Midbrain (tissue), 1 donor: ENCODE measurements at regions not wholly inside any gene's neighbourhood (a gene's known extent, or its start where the extent isn't known, plus 50 kb on each side); places are given as distances from the start of the nearest gene placed in this dataset.

Experiments
- DNase-seq: peaks from one replicate; lab custom pipeline; 2025; lab: John Stamatoyannopoulos, UW

- no peak for DNase-seq
Observed at GRCh38 chr4:111601671-111602070, 543.6 kb upstream of the FAM241A start.

- no peak for DNase-seq
Observed at GRCh38 chr4:111602848-111603247, 542.4 kb upstream of the FAM241A start.

GRCh38 chr4:111605111-111605510, 540.1 kb upstream of the FAM241A start:
- no peak for DNase-seq

- DNase-seq, result no peak
Observed at GRCh38 chr4:111610681-111611080, 534.6 kb upstream of the FAM241A start.

GRCh38 chr4:111618908-111619307, 526.3 kb upstream of the FAM241A start:
- DNase-seq, result no peak

GRCh38 chr4:111628437-111628836, 516.8 kb upstream of the FAM241A start:
- DNase-seq, result no peak

GRCh38 chr4:111630705-111631104, 514.5 kb upstream of the FAM241A start:
- peak; percentile 25 for DNase-seq

GRCh38 chr4:111631215-111631999, 513.8 kb upstream of the FAM241A start:
- DNase-seq, result no peak

- no peak for DNase-seq
Observed at GRCh38 chr4:111632641-111633151, 512.6 kb upstream of the FAM241A start.

- no peak for DNase-seq
Observed at GRCh38 chr4:111633663-111634266, 511.5 kb upstream of the FAM241A start.

- no peak for DNase-seq
Observed at GRCh38 chr4:111635646-111636045, 509.6 kb upstream of the FAM241A start.

GRCh38 chr4:111636961-111637585, 508.2 kb upstream of the FAM241A start:
- DNase-seq, result no peak

- no peak for DNase-seq
Observed at GRCh38 chr4:111639120-111639690, 506.0 kb upstream of the FAM241A start.

GRCh38 chr4:111639876-111640275, 505.4 kb upstream of the FAM241A start:
- DNase-seq, result no peak

- DNase-seq, result peak; percentile 85
Observed at GRCh38 chr4:111641813-111642579, 503.3 kb upstream of the FAM241A start.

GRCh38 chr4:111648056-111648455, 497.2 kb upstream of the FAM241A start:
- no peak for DNase-seq

- no peak for DNase-seq
Observed at GRCh38 chr4:111649308-111649707, 495.9 kb upstream of the FAM241A start.

GRCh38 chr4:111650146-111650545, 495.1 kb upstream of the FAM241A start:
- DNase-seq, result no peak

GRCh38 chr4:111650674-111651086, 494.6 kb upstream of the FAM241A start:
- no peak for DNase-seq

GRCh38 chr4:111652236-111652635, 493.0 kb upstream of the FAM241A start:
- no peak for DNase-seq

- no peak for DNase-seq
Observed at GRCh38 chr4:111652986-111653385, 492.3 kb upstream of the FAM241A start.

- no peak for DNase-seq
Observed at GRCh38 chr4:111662496-111662895, 482.8 kb upstream of the FAM241A start.
